HK-2 (cell line): ENCODE measurements at regions not wholly inside any gene's neighbourhood (a gene's known extent, or its start where the extent isn't known, plus 50 kb on each side); places are given as distances from the start of the nearest gene placed in this dataset.

Source experiments
- DNase-seq: peaks from one replicate; pipeline ENCODE4 v3.0.0-alpha.2; 2018; ENCODE audit not compliant: unreplicated experiment

DNA sequence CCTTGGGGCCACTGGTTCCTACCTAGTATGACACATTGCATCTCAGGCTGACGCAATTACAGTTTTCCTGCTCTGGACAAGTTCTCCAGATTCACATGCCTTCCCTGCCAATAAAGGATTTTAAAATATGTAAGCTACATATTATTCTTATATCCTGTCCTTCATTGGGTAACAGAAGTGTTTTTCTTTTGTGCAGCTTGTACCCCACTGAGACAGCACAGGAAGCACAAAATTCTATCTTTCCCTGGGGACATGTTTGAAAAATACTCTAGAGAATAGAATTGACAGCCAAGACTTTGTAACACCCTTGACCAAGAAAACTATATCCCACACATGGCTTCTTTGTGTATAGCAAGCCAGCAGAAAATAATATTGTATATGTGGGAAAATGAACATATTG is 456.8 kb downstream of the MAFB start:
- DNase-seq, result no peak

DNA sequence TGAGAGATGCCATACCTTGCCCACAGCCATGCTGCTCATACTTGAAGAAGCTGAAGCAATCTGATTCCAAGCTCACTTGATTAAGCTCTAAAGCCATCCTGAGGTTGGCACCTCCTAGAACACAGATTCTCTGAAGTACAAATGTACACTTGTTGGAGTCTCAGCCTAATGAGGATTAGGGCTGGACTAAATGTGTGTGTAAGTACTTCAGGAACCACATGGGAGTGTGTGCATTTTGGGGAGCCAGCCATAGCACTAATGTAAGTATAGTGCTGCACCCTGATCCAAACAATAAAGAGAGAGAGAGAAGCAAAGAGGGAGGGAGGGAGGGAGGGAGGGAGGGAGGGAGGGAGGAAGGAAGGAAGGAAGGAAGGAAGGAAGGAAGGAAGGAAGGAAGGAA is 458.6 kb downstream of the MAFB start:
- no peak for DNase-seq

DNA sequence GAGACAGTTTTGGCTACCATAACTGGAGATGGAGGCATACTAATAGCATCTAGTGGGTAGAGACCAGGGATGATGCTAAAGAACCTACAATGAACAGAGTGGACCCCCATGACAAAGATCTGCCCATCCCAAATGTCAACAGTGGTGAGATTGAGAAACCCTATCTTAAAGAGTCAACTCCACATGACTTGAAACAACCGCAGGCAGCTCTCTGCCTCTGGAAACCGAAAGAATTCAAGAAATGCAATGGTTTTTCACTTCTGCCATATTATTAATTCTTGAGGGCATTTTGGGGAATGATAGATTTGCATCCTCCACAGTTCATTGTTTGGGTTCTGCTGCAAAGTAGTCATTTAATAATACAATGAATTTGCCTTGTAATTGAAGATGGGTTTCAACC is 463.4 kb downstream of the MAFB start:
- DNase-seq, result no peak

DNA sequence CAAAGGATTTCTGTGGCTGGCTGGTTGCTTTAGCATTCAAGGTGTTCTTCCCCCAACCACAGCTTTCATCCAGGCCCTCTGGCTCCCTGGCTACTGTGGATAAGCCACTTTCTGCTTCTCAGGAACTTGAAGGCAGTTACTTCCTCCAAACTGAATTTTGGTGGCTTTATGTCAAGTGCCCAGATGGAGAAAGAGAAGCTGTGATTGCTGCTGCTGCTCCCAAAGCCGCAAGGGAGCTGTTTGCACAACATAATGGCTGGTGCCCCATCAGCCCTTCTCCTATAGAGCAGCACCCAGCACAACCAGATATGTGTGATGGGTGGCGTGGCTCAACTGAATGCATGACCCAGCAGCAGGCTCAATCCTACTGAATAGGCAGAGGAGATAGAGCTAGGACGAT is 465.2 kb downstream of the MAFB start:
- DNase-seq, result no peak

DNA sequence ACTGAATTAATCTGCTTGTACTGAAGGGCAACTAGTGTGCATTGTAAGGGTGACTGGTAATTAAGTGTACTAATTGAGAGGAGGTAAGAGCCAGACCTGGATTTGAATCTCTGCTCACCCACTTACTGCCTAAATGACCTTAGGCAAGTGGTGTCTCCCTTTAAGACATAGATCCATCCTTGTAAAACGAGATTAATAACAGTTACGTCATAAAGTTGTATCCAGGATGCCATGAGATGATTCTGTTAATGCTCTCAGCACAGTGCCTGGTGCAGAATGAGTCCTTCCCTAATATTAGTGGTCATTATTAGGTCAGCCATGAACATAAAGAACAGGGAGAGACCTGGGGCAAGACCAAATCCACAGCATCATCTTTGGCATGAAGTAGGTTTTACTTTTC is 470.1 kb downstream of the MAFB start:
- no peak for DNase-seq

DNA sequence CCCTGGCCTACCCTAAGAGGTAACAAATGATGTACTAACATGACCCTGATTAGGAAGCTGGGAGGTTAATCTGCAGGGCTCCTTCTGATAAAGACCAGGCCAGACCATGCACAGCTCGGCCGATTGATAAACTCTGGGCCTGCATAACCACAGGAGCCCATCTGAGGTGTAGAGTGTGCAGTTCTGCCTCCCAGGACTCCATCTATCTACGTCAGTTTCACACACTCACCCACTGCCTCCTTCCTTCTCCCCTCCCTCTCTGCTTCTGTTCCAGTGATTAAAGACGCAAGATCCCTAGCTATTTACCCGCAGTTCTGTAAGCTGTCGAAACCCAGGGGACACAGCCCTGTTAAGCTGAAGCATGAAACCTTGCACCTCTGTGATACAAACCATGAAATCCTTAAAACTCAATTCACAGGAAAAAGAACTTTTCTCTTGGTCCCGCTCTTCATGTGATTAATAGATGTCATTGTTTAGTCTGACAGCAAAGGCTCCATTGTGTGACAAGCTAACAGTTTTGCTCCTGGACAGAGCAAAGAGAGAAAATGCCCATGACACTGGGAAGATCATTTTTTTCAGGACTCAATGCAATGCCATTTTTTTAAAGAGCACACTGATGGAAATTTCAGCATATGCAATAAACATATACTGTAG is 470.6 kb downstream of the MAFB start:
- DNase-seq, result no peak

DNA sequence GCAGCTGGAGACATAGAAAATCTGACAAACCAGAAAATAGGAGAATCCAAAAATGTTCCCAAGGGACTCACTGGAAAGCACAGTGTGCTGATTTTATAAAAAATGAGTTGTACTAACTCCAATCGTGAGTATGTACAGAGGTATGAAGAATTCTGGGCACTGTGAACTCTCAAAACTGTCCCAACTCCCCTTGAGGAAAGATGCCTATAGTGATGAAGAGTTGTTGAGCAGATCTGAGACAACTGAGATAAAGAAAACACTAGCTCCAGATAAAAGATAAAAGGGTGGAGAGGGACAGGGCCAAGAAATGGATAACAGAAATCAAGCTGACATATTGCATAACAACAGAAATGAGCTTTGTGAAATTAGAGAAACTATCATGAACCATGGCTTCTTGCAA is 481.4 kb downstream of the MAFB start:
- DNase-seq, result no peak

DNA sequence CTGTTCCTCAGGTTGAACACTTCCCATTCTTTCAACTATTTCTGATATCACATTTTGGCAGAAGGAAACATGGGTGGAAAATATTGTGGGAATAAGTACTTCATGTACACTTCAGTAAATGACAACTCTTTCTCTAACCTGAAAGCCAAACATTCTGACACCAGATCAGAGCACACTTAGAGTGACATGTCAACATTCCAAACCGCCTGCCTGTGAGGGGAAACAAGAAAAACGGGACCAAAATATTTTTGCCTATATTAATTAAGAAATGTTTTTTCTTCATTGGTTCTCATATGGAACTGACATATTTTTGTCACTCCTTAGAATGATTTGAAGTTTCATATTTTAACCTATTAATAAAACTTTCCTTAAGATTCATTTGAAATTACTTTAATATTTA is 483.1 kb downstream of the MAFB start:
- no peak for DNase-seq

DNA sequence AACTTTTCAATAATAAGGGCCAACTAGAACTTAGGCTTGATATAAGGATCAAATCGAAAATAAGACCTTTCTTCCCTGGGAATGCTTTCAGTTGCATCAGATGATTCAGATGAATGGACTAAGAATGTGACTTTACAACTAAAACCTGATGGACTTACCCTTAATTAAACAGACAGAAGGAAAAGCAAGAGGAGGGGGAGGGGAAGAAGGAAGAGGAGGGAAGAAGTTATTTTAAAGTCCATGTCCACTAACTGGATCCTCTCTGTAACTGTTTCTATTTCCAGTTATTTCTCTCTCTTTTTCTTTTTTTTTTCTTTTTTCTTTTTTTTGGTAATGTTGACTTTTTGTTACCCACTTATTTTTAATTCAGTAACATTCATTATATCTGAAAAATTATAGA is 486.0 kb downstream of the MAFB start:
- no peak for DNase-seq

DNA sequence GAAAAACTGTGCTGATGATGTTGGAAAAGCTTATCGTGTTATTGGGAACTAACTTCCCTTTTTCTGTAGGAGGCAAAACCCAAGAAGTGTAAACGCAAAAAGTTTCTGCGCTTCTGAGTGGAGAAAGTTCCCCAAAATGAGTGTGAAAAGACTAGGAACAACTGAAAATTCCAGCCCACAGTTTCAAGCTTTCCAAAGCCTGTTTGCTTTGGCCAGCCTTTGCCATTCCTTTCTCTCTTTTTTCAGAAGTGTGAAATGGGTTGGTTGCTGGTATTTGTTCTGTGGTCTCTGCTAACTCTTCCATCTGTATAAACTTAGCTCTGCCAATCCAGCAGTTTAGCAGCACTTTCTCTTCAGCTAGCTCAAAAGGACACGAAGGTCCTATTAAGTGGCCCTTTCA is 491.3 kb downstream of the MAFB start:
- no peak for DNase-seq

DNA sequence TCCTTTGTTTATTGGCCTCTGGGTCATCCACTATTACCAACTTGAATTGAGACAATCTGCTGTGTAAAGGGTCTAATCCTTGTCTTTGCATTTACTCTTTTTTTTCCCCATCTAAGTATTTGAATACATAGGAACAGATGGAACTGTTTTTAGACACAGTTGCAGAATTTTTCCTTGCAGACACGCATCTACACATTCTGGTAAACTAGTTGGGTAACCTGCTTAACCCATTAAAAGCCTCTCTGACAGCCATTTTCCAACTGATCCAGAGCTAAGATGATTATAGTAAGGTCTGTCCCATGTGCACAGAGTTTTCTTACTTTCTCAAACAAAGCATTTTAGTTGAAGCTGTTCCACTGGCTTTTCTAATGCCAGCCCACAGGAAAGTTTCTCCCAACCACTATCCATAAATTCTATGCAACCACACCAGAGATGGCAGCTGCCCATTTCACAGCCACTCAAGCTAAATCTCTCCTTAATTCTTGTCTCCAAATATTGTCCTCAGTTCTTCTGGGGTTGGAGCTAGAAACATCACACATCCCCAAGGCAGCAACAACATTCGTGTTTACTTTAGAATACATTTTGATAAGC is 492.1 kb downstream of the MAFB start:
- no peak for DNase-seq

DNA sequence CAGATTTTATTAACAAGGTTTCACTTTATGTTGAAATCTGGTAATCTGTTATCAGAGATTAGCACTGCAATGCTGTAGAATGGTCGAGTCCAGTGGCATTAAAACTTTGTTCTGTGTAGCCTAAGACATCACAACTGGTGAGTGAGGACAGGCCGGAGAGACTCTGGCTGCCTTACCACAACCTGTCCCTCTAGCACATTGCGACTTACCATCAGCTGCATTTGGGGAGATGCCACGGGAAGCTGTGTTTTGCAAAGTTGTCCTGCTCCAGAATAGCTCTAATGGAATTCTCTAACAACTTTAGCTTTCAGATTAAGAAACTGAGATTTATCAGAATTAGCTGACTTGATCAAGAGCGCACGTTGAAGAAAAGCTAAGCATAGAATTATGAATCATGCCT is 493.3 kb downstream of the MAFB start:
- DNase-seq, result no peak

DNA sequence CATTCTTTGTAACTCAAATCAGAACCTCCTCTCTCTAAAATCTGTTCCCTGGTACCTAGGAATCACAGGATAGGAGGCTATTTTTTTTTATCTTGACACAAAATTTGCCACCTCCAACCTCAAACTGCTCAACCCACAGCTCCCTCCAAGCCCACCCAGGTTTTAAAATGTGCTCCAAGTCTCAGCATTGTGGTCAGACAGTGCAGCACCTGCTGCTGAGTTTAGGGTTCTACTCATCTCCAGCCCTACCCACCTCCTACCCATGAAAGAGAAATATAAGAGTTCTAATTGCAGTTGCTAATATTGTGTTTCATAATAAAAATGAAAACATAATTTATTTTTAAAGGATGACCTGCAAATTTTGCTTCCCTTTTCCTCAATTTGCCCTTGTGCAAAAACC is 496.5 kb downstream of the MAFB start:
- no peak for DNase-seq

DNA sequence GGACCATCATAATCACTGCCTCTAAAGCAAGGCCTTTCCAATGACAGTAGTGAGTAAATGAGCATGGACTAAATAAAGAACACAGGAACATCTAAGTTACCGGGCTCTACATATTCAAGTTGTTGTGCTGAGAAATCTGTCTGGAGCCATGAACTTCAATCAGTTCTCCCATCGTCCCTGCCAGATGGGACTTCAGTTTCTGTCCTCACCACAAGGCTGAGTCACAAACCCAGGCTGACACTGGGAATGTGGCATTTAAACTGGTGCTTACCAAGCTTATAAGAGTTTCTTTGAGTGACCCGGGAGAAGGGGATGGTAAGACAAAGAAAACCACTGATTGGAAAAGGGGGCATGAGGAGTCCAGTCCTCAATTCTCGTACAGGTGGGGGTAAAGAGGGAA is 497.0 kb downstream of the MAFB start:
- DNase-seq, result no peak

DNA sequence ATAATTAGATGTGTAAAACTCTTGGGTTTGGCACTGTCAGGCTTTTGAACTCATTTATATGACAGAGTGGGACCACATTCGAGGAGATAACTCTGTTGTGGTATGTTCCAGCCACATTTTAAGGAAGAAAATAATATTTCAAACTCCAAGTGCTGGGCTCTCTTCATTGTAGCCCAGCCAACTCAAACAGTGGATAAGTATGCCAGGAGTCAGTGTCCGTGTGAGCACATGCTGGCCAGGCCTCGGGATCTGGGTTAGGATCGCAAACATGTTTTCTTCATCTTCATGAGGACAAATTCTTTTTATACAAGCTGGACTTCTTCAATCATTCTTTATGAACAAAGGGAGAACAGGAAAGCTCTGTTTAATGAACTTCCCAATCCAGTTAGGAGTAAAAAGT is 497.5 kb downstream of the MAFB start:
- DNase-seq, result no peak

DNA sequence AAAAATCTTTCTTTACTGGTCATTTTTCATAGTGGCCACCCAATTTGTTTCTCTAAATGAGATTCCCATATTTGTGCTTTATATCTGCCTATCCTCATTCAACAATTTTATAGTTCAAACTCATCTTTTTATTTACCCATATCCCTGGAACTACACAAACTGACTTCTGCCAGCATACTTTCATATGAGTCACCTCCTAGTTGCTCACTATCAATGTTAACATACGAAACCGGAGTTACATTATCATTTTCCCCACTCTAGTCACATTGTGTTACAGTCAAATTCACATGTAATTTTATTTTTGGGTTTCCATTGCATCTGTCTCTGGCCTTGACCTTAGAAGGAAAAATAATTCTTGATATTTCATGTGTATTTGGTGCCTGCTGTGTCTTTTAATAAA is 499.4 kb downstream of the MAFB start:
- DNase-seq, result no peak

DNA sequence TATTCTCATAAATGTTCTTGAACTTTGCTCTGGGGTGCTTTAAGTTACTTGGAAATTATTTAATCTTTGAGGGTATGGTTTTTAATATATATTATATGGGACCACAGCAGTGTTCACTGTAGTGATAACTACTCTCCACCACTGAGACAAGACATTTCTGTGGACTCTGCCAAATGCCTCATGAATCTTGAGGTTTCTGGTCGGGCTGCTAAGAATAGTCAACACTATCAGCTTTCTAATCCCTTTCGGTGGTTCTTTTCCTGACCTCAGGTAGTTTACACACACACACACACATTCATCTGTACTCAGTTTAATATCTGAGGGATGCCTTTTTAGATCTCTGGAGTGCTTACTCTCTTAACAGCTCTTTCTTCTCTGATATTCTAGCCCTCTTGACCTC is 500.7 kb downstream of the MAFB start:
- no peak for DNase-seq

DNA sequence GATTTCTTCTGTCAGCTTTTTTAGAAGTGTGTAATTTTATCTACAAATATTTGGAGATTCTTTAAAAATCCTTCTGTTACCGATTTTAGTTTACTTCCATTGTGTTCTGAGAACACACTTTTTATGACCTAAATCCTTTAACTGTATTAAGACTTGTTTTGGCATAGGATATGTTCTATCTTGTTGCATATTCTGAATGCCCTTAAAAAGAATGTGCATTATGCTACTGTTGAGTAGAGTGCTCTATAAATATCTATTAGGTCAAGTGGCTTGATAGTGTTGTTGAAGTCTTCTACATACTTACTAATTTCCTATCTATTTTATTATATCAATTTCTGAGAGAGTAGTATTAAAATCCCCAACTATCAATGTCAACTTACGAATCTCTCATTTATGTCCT is 502.2 kb downstream of the MAFB start:
- no peak for DNase-seq

DNA sequence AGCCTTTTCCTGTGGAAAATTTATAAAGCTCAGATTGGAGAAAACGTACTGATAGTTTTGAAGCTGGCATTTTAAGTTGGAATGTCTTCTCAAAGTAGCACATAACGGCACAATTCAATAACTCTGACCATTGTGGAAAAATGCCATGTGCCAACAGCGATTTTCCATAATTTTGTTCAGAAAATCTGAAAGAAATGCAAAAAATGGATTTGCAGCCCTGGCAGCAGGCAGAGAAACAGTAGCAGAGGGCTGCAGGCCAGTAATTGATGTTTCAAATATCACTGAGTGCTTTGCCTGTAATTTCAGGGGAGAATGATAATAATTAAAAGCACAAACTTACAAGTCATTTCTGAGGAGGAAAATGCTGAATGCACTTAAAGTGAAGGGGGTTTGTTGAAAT is 507.4 kb downstream of the MAFB start:
- no peak for DNase-seq

DNA sequence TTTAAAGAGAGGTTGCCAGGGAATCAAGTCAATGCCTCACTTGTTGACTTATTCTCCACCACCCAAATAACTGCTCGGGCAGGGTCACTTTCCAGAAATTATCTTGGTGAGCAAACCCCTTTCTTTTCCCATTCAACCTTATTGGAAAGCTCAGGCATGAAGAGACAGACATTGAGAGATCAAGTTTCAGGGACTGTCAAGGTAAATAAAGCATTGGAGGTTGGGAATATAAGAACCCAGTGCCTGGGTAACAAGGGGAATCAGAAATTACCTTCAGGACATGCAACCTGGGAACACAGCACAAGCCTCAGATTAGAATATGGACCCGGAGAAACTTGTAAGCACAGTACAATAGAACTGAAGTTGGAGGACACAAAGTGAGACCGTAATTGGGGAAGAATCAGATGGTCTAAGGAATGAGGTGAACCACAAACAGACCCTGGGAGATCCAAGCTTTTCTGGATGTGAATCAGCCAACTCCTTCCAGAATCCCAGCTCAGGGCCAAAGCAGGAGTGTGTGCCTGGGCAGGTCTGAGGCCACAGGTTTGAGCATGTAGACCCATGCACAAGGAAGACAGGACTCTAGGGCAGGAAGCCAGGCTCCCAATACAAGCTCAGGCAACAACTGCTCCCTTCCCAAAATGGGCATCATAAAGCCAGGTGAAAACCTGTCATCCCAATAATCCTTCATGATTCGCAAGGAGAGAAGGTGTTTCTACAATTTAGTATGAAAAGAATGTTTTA is 512.8 kb downstream of the MAFB start:
- DNase-seq, result no peak

DNA sequence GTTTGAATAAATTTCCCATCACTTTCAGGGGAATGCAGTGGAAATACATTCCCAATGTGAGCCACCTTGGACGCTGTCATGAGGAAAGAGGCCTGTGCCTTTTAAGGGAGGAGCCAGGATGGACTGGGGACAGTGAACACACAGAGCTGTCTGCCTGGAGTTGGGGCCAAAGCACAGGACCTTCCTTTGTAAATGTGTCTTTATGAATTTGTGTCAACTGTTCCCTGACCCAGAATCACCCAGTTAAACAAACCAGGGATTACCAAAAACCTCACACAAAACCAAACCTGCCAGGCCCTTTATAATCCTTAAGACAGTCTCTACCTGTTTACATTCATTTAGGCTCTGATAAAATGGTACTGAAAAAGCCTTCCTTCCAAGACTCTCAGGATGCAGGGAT is 513.7 kb downstream of the MAFB start:
- no peak for DNase-seq

DNA sequence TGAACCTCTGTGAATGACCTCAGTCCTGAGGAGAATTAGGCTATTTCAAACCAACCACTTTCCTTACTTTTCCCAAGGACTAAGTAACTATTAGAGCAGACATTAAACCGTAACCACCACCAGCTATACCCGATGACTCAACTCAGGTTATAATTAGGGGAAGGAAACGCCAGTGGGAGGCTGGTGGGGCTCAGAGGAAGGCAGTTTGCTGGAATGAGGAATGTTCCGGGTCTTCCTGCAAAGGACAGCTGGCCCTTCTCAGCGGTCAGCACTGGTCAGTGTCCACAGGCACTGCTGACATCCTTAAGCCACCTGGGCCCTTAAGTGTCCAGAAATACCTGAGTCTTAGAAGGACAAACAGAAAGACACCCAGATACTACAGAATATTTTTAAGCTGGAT is 515.2 kb downstream of the MAFB start:
- no peak for DNase-seq

DNA sequence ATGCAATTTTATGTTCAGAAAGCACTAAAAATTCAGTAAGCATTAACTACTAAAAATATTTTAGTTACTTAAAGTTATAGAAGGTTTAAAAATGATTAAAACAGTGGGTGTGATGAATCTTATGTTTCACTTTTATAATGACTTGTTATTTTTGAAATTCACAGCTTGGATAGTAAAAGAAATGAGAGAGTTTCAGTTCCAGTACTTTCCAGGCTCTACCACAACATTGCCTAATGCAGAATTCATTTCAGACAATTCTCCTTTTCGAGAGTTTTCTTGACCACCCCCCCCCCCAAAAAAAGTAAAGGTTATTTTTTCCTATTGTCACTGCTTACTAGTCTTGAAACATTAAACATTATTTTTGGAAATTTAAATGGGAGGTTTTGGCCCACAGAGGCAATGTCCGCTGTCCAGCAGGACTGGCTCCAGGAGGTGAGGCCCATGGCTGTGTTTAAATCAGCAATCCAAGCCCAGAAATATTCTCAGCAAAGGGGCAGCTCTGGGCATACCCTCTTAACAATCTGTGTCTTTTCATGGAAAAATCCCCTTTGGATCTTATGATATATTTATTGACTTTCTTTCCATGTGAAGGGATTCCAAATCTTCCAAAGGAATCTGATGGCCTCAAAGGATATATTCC is 519.9 kb downstream of the MAFB start:
- DNase-seq, result no peak
